Neuronal stem cell (in vitro differentiated cells): ENCODE measurements at regions not wholly inside any gene's neighbourhood (a gene's known extent, or its start where the extent isn't known, plus 50 kb on each side); places are given as distances from the start of the nearest gene placed in this dataset.

Source experiments
- DNase-seq: peaks from one replicate; pipeline ENCODE4 v3.0.0-alpha.2; 2013; ENCODE audit warnings: low spot score
- H2AFZ ChIP-seq: one replicate; pipeline ENCODE4 v1.6.1; 2013; ENCODE audit warnings: mild to moderate bottlenecking, low read length, inconsistent platforms
- H2AK5ac ChIP-seq: 2 replicates; pipeline ENCODE4 v1.6.1; 2013; ENCODE audit warnings: low read depth, mild to moderate bottlenecking, inconsistent platforms, low read length, moderate library complexity, mixed read lengths
- H2BK120ac ChIP-seq: 2 replicates; pipeline ENCODE4 v1.6.1; 2013; ENCODE audit warnings: low read depth, mild to moderate bottlenecking, inconsistent platforms, low read length, moderate library complexity, mixed read lengths
- H2BK12ac ChIP-seq: one replicate; pipeline ENCODE4 v1.6.1; 2013; ENCODE audit warnings: low read length, inconsistent platforms
- H2BK15ac ChIP-seq: 2 replicates; pipeline ENCODE4 v1.6.1; 2013; ENCODE audit warnings: mild to moderate bottlenecking, low read length, inconsistent platforms, mixed read lengths
- H2BK5ac ChIP-seq: one replicate; pipeline ENCODE4 v1.6.1; 2013; ENCODE audit warnings: inconsistent platforms, mild to moderate bottlenecking, low read length, moderate library complexity
- H3K14ac ChIP-seq: one replicate; pipeline ENCODE4 v1.6.1; 2013; ENCODE audit warnings: low read length, inconsistent platforms
- H3K18ac ChIP-seq: 2 replicates; pipeline ENCODE4 v1.6.1; 2013; ENCODE audit warnings: low read length, inconsistent platforms
- H3K23ac ChIP-seq: 2 replicates; pipeline ENCODE4 v1.6.1; 2013; ENCODE audit warnings: low read depth, mild to moderate bottlenecking, mixed read lengths, low read length, inconsistent platforms; ENCODE audit not compliant: poor library complexity
- H3K27ac ChIP-seq: replicated peaks from 3 replicates; pipeline ENCODE4 v1.5.1; 2013; ENCODE audit warnings: low read length, inconsistent platforms
- H3K27me3 ChIP-seq, 3 experiments: 2 replicates each; pipeline ENCODE4 v1.6.1; 2013; ENCODE audit warnings: low read length in 3 of 3, mild to moderate bottlenecking in 2 of 3, inconsistent platforms in 1 of 3, low read depth in 1 of 3, mixed read lengths in 1 of 3, moderate library complexity in 1 of 3; ENCODE audit not compliant: control insufficient read depth in 3 of 3, insufficient read depth in 3 of 3
- H3K36me3 ChIP-seq, 2 donors: replicated peaks in 1 of 2; 2 replicates each; pipeline ENCODE4 v1.6.1; 2013; ENCODE audit warnings: low read length in 2 of 2; ENCODE audit not compliant: control insufficient read depth in 2 of 2, insufficient read depth in 2 of 2
- H3K4ac ChIP-seq: 2 replicates; pipeline ENCODE4 v1.6.1; 2013; ENCODE audit warnings: inconsistent platforms, mild to moderate bottlenecking, low read length, moderate library complexity
- H3K4me1 ChIP-seq, 2 donors: 1 replicate in 1 of 2; 2 replicates in 1 of 2; pipeline ENCODE4 v1.6.1; 2013; ENCODE audit warnings: low read length in 2 of 2, low read depth in 1 of 2; ENCODE audit not compliant: control insufficient read depth in 2 of 2, insufficient read depth in 1 of 2
- H3K4me2 ChIP-seq: one replicate; pipeline ENCODE4 v1.6.1; 2013; ENCODE audit warnings: mild to moderate bottlenecking, low read length, inconsistent platforms; ENCODE audit not compliant: insufficient read depth, poor library complexity, severe bottlenecking
- H3K4me3 ChIP-seq, 2 donors: 2 replicates each; pipeline ENCODE4 v1.5.1; 2013; ENCODE audit warnings: low read length in 2 of 2, mild to moderate bottlenecking in 2 of 2, inconsistent platforms in 1 of 2, moderate library complexity in 1 of 2
- H3K79me1 ChIP-seq: one replicate; pipeline ENCODE4 v1.6.1; 2013; ENCODE audit warnings: low read depth, mild to moderate bottlenecking, inconsistent platforms, low read length, moderate library complexity
- H3K9ac ChIP-seq: one replicate; pipeline ENCODE4 v1.6.1; 2013; ENCODE audit warnings: mild to moderate bottlenecking, low read depth, low read length, inconsistent platforms; ENCODE audit not compliant: poor library complexity
- H3K9me3 ChIP-seq, 2 donors: replicated peaks in 1 of 2; 2 replicates each; pipeline versions ENCODE3 to v1.6.1; 2013; ENCODE audit warnings: low read length in 2 of 2, mild to moderate bottlenecking in 2 of 2, inconsistent platforms in 1 of 2, low read depth in 1 of 2, mixed read lengths in 1 of 2, moderate library complexity in 1 of 2; ENCODE audit not compliant: control insufficient read depth in 2 of 2, insufficient read depth in 1 of 2
- H4K8ac ChIP-seq: one replicate; pipeline ENCODE4 v1.6.1; 2013; ENCODE audit warnings: low read depth, mild to moderate bottlenecking, inconsistent platforms, low read length, moderate library complexity
- H4K91ac ChIP-seq: one replicate; pipeline ENCODE4 v1.6.1; 2013; ENCODE audit warnings: low read length, low read depth, mild to moderate bottlenecking, inconsistent platforms; ENCODE audit not compliant: poor library complexity
- WGBS, 2 donors: extraction: QIAGEN DNeasy Blood & Tissue Kit; methylation state at CpG; one replicate each; pipeline ENCODE4 v1.1.7; 2013; ENCODE audit warnings: missing lambda C conversion rate in 2 of 2, mixed read lengths in 1 of 2; ENCODE audit not compliant: insufficient read length in 2 of 2, insufficient replicate concordance in 1 of 2; ENCODE audit errors: extremely low coverage in 2 of 2; 5-methylcytosine and 5-hydroxymethylcytosine counted together

DNA sequence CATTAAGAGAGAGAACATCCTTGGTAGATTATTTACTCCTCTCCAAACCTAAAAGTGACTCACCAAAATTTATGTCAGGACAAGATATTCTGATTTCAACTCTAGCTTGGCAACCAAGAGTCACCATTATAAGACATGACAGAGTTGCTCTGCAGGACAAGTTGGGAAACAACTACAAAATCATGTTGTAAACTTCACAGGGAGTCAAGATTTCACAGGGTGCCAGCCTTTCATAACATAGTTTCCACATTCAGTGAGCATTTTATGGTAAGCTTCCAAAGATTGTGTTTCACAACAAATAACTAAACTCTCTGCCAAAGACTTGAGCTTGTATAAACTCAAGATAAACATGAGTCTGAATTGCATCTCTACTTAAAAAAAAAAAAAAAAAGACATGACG is 121.0 kb upstream of the DIAPH2 start:
- H2AK5ac ChIP-seq = no peak overlapping the region
- no peak overlapping the region for H2AFZ ChIP-seq
- H3K9me3 ChIP-seq = no peaks in the 10 kb centered on the region
- no peak overlapping the region for H4K8ac ChIP-seq
- no CpG with 5 or more reads among the region's 1 CpG for WGBS, 2 donors
- no peaks in the 10 kb centered on the region for H3K79me1 ChIP-seq
- DNase-seq = no peak
- H3K36me3 ChIP-seq = no peaks in the 10 kb centered on the region
- H2BK12ac ChIP-seq = no peak overlapping the region
- H2BK120ac ChIP-seq = no peak overlapping the region
- no peak overlapping the region for H3K27ac ChIP-seq
- H3K14ac ChIP-seq = no peak overlapping the region
- no peaks in the 10 kb centered on the region for H3K4me1 ChIP-seq
- no peak overlapping the region for H3K9ac ChIP-seq
- no peak overlapping the region for H2BK15ac ChIP-seq
- no peak overlapping the region for H3K4ac ChIP-seq
- H3K4me2 ChIP-seq = no peak overlapping the region
- no peak overlapping the region for H3K4me3 ChIP-seq
- no peak overlapping the region for H4K91ac ChIP-seq
- H3K18ac ChIP-seq = no peak overlapping the region
- no peak overlapping the region for H3K23ac ChIP-seq
- no peaks in the 10 kb centered on the region for H3K27me3 ChIP-seq
- H2BK5ac ChIP-seq = no peak overlapping the region

DNA sequence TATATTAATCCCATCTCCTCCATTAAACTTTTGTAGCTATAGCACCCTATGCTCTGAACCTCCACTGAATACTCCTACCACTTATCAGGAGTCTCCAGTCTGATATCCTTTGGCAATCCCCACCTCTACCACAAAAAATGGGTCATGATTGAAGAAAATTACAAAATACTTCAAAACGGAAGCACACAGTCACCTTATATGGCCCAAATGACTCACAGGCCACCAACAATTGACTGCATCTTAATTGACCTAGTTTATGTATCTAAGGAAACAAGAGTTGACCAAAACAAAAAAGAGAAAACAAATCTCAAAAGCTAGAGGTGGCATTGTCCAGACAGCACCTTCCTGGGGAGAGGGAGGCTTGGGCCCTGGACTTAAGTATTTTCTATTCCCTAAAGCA is 120.0 kb upstream of the DIAPH2 start:
- Histone ChIP-seq H3K23ac (no peak overlapping the region), H2BK12ac (no peak overlapping the region), H3K27ac (no peak overlapping the region)

DNA sequence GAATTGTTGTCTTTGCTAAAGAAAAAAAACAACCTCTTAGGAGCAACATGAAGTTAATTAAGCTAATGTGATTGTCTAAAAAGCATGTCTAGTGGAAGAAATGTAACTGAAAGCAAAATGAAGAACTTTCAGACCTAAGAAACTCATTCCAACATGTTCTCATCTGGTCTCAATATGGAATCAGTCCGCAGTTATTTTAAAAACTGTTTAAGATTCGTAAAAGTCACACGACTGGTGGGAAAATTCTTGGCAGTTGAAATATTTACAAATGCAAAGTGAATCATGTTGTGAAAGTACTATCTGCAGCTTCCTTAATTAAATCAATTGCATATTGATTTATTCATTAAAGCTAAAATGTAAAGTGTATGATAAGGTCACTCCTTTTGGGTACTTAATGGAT is 117.8 kb upstream of the DIAPH2 start:
- Histone ChIP-seq H3K23ac (no peak overlapping the region), H3K36me3 (no peaks in the 10 kb centered on the region), H2BK15ac (no peak overlapping the region), H3K27ac (no peak overlapping the region), H2BK120ac (no peak overlapping the region), H3K27me3 (no peaks in the 10 kb centered on the region), H2BK5ac (no peak overlapping the region), H4K8ac (no peak overlapping the region), H3K79me1 (no peaks in the 10 kb centered on the region), H3K4me3 (no peak overlapping the region), H3K4me1 (no peaks in the 10 kb centered on the region), H3K9me3 (no peaks in the 10 kb centered on the region), H2AK5ac (no peak overlapping the region), H3K14ac (no peak overlapping the region), H3K4ac (no peak overlapping the region), H3K18ac (no peak overlapping the region), H3K9ac (no peak overlapping the region), H2BK12ac (no peak overlapping the region), H4K91ac (no peak overlapping the region), H2AFZ (no peak overlapping the region), H3K4me2 (no peak overlapping the region)
- no CpG with 5 or more reads among the region's 3 CpGs for WGBS, 2 donors
- DNase-seq = no peak

More for the DNA sequence above, 120.0 kb upstream of the DIAPH2 start:
- H4K91ac ChIP-seq = no peak overlapping the region
- H2BK15ac ChIP-seq = no peak overlapping the region
- no peak overlapping the region for H4K8ac ChIP-seq
- no peak overlapping the region for H2BK5ac ChIP-seq
- whole genome bisulfite sequencing, 2 donors = no CpG with 5 or more reads among the region's 1 CpG
- no peak for DNase-seq
- H2AFZ ChIP-seq = no peak overlapping the region
- H3K4me2 ChIP-seq = no peak overlapping the region
- H3K4me3 ChIP-seq = no peak overlapping the region
- H3K14ac ChIP-seq = no peak overlapping the region
- H3K9ac ChIP-seq = no peak overlapping the region
- no peak overlapping the region for H3K18ac ChIP-seq
- no peaks in the 10 kb centered on the region for H3K27me3 ChIP-seq
- H3K4ac ChIP-seq = no peak overlapping the region
- H2AK5ac ChIP-seq = no peak overlapping the region
- H3K9me3 ChIP-seq = no peaks in the 10 kb centered on the region
- H2BK120ac ChIP-seq = no peak overlapping the region
- no peaks in the 10 kb centered on the region for H3K4me1 ChIP-seq
- no peaks in the 10 kb centered on the region for H3K36me3 ChIP-seq
- no peaks in the 10 kb centered on the region for H3K79me1 ChIP-seq

DNA sequence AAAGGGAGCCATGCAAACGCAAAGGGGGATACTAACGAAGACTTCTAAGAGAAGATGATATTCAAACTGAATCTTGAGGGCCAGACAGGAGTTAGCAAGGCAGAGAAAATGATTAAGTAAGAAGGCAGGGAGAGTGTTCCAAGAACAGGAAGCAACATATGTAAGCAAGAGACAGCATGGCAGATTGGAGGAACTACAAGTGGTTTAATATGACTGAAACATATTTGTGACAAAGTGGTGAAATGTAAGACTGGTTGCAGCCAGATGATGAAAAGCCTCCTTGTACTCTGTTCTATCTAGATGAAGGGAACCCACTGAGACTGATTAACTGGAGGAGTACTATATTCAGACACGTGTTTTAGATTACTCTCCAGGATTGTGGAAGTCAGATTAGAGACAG is 116.6 kb upstream of the DIAPH2 start:
- Histone ChIP-seq H3K23ac (no peak overlapping the region), H2BK120ac (no peak overlapping the region), H2AK5ac (no peak overlapping the region), H3K4ac (no peak overlapping the region), H2BK5ac (no peak overlapping the region), H3K4me1 (no peaks in the 10 kb centered on the region), H3K9me3 (no peaks in the 10 kb centered on the region), H3K79me1 (no peaks in the 10 kb centered on the region), H3K4me2 (no peak overlapping the region), H3K27me3 (no peaks in the 10 kb centered on the region), H3K4me3 (no peak overlapping the region), H2AFZ (no peak overlapping the region), H3K18ac (no peak overlapping the region), H3K36me3 (no peaks in the 10 kb centered on the region), H2BK15ac (no peak overlapping the region), H4K91ac (no peak overlapping the region), H2BK12ac (no peak overlapping the region), H3K27ac (no peak overlapping the region), H3K9ac (no peak overlapping the region), H4K8ac (no peak overlapping the region), H3K14ac (no peak overlapping the region)
- no CpG with 5 or more reads among the region's 3 CpGs for WGBS, 2 donors
- no peak for DNase-seq
